ENCODE measurements at regions not wholly inside any gene's neighbourhood (a gene's known extent, or its start where the extent isn't known, plus 50 kb on each side); places are given as distances from the start of the nearest gene placed in this dataset.
"Not testable (repeated sequence)": the region's sequence is repeated elsewhere in the genome, so short reads cannot be mapped to it uniquely, and the experiment has no call there.

DNA sequence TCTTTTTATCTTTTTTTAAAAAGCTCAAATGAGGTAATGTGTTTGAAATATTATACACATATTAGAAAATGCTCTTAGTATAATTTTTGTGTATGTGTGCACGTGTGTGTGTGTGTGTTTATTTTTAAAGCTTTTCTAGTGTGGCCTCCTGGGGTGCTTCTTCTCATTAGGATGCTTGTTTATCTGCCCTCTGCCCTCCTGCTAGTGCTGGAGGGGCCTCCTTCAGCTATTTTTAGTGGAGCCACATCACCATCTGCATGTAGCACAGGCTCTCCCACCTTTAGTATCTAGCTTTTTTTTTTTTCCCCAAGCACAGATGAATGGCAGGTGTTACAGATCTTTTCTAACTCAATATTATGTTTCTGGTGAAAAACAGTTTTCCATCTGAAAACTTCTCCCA lies 155.7 kb upstream of the TMEM229A start:
- DNase-seq (no peak), ATAC-seq (no peak)
- in situ Hi-C loops (cut with MboI; ENCODE audit: low sequenced_read_pairs in 4 of 4) = no loop called here
- no peaks in the 10 kb centered on the region for H3K4me1 ChIP-seq
- no peak overlapping the region for H3K27ac ChIP-seq
- H3K27me3 ChIP-seq = no peaks in the 10 kb centered on the region
- H3K36me3 ChIP-seq = no peaks in the 10 kb centered on the region
- H3K4me3 ChIP-seq = no peak overlapping the region
- TF ChIP-seq POLR2A (IDR thresholded peaks at IDR 0.05) (no peak), CTCF (IDR thresholded peaks at IDR 0.05 in 4 of 5, conservative IDR thresholded peaks at IDR 0.05 in 1 of 5) (no peak)
- no peaks in the 10 kb centered on the region for H3K9me3 ChIP-seq
- intact Hi-C loops (cut with DNase I; ENCODE audit: low total_unique reads) = no loop called here

GRCh38 chr7:124187962-124188361 lies 155.1 kb upstream of the TMEM229A start:
- no peaks in the 10 kb centered on the region for H3K4me1 ChIP-seq
- ATAC-seq = no peak
- no peak for TF ChIP-seq CTCF (IDR thresholded peaks at IDR 0.05 in 4 of 5, conservative IDR thresholded peaks at IDR 0.05 in 1 of 5)
- no peak for TF ChIP-seq POLR2A (IDR thresholded peaks at IDR 0.05)
- intact Hi-C loops (cut with DNase I; ENCODE audit: low total_unique reads) (no loop called here), in situ Hi-C loops (cut with MboI; ENCODE audit: low sequenced_read_pairs in 4 of 4) (no loop called here)
- H3K36me3 ChIP-seq = no peaks in the 10 kb centered on the region
- no peak overlapping the region for H3K4me3 ChIP-seq
- H3K27ac ChIP-seq = no peak overlapping the region
- no peaks in the 10 kb centered on the region for H3K9me3 ChIP-seq
- no peak for DNase-seq
- H3K27me3 ChIP-seq = no peaks in the 10 kb centered on the region

- Histone ChIP-seq H3K27ac (no peak overlapping the region), H3K36me3 (no peaks in the 10 kb centered on the region), H3K9me3 (no peaks in the 10 kb centered on the region), H3K27me3 (no peaks in the 10 kb centered on the region), H3K4me1 (no peaks in the 10 kb centered on the region), H3K4me3 (no peak overlapping the region)
- in situ Hi-C loops (cut with MboI; ENCODE audit: low sequenced_read_pairs in 4 of 4) = no loop called here
- ATAC-seq = no peak
- intact Hi-C loops (cut with DNase I; ENCODE audit: low total_unique reads) = no loop called here
- DNase-seq = no peak
- no peak for TF ChIP-seq CTCF (IDR thresholded peaks at IDR 0.05 in 4 of 5, conservative IDR thresholded peaks at IDR 0.05 in 1 of 5)
- TF ChIP-seq POLR2A (IDR thresholded peaks at IDR 0.05) = no peak
Observed at GRCh38 chr7:124183649-124184048, 150.8 kb upstream of the TMEM229A start.

GRCh38 chr7:124179641-124180040 lies 146.8 kb upstream of the TMEM229A start:
- DNase-seq (no peak), ATAC-seq (no peak)
- Histone ChIP-seq H3K27me3 (no peaks in the 10 kb centered on the region), H3K4me3 (no peak overlapping the region), H3K4me1 (no peaks in the 10 kb centered on the region), H3K27ac (no peak overlapping the region), H3K9me3 (no peaks in the 10 kb centered on the region), H3K36me3 (no peaks in the 10 kb centered on the region)
- intact Hi-C loops (cut with DNase I; ENCODE audit: low total_unique reads) (no loop called here), in situ Hi-C loops (cut with MboI; ENCODE audit: low sequenced_read_pairs in 4 of 4) (no loop called here)
- no peak for TF ChIP-seq POLR2A (IDR thresholded peaks at IDR 0.05)
- TF ChIP-seq CTCF (IDR thresholded peaks at IDR 0.05 in 4 of 5, conservative IDR thresholded peaks at IDR 0.05 in 1 of 5) = no peak

- Histone ChIP-seq H3K4me3 (no peak overlapping the region), H3K27ac (no peak overlapping the region), H3K9me3 (no peaks in the 10 kb centered on the region), H3K36me3 (no peaks in the 10 kb centered on the region), H3K4me1 (no peaks in the 10 kb centered on the region), H3K27me3 (no peaks in the 10 kb centered on the region)
- intact Hi-C loops (cut with DNase I; ENCODE audit: low total_unique reads) = no loop called here
- DNase-seq (no peak), ATAC-seq (no peak)
- TF ChIP-seq POLR2A (IDR thresholded peaks at IDR 0.05) (no peak), CTCF (IDR thresholded peaks at IDR 0.05 in 4 of 5, conservative IDR thresholded peaks at IDR 0.05 in 1 of 5) (no peak)
- in situ Hi-C loops (cut with MboI; ENCODE audit: low sequenced_read_pairs in 4 of 4) = no loop called here
Observed at GRCh38 chr7:124177891-124178290, 145.0 kb upstream of the TMEM229A start.

DNA sequence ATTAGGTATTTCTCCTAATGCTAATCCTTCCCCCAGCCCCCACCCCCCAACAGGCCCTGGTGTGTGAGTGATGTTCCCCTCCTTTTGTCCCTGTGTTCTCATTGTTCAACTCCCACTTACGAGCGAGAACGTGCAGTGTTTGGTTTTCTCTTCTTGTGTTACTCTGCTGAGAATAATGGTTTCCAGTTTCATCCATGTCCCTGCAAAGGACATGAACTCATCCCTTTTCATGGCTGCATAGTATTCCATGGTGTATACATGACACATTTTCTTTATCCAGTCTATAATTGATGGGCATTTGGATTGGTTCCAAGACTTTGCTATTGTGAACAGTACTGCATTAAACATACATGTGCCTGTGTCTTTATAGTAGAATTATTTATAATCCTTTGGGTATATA lies 138.9 kb upstream of the TMEM229A start:
- H3K9me3 ChIP-seq; ATAC-seq; H3K36me3 ChIP-seq; H3K4me3 ChIP-seq; intact Hi-C loops (cut with DNase I; ENCODE audit: low total_unique reads); H3K27ac ChIP-seq; H3K27me3 ChIP-seq; DNase-seq; H3K4me1 ChIP-seq: not testable (repeated sequence)
- in situ Hi-C loops (cut with MboI; ENCODE audit: low sequenced_read_pairs in 4 of 4) = loop anchor here in 1 of 4 donors (25.0 kb wide), 1 partner anchor 615 kb away; no protein-coding TSS in a partner anchor
